ENCODE measurements at regions not wholly inside any gene's neighbourhood (a gene's known extent, or its start where the extent isn't known, plus 50 kb on each side); places are given as distances from the start of the nearest gene placed in this dataset.

GRCh38 chr16:9199751-9200150, 108.3 kb downstream of the HAPSTR1 start:
- FAIRE-seq: no peak
- TF ChIP-seq SPI1 (IDR thresholded peaks at IDR 0.05; ENCODE audit: low read depth, low read length) (no peak), POLR2A (IDR thresholded peaks at IDR 0.05; ENCODE audit: low read depth, low read length) (no peak), POLR2AphosphoS5 (IDR thresholded peaks at IDR 0.05; ENCODE audit: low read depth, low read length) (no peak), PAX5 (IDR thresholded peaks at IDR 0.05; ENCODE audit: insufficient read depth, low read length, severe bottlenecking) (no peak), POU2F2 (IDR thresholded peaks at IDR 0.05; ENCODE audit: low read depth, low read length) (no peak), TAF1 (IDR thresholded peaks at IDR 0.05; ENCODE audit: low read depth, low read length) (no peak)

GRCh38 chr16:9203956-9204355, 112.5 kb downstream of the HAPSTR1 start:
- no peak for FAIRE-seq
- TF ChIP-seq TAF1 (IDR thresholded peaks at IDR 0.05; ENCODE audit: low read depth, low read length) (no peak), POLR2AphosphoS5 (IDR thresholded peaks at IDR 0.05; ENCODE audit: low read depth, low read length) (no peak), PAX5 (IDR thresholded peaks at IDR 0.05; ENCODE audit: insufficient read depth, low read length, severe bottlenecking) (no peak), POU2F2 (IDR thresholded peaks at IDR 0.05; ENCODE audit: low read depth, low read length) (no peak), SPI1 (IDR thresholded peaks at IDR 0.05; ENCODE audit: low read depth, low read length) (no peak), POLR2A (IDR thresholded peaks at IDR 0.05; ENCODE audit: low read depth, low read length) (no peak)
- no peak for DNase-seq (ENCODE audit: insufficient read length, low spot score)

More at GRCh38 chr16:9199751-9200150, 108.3 kb downstream of the HAPSTR1 start:
- DNase-seq (ENCODE audit: insufficient read length, low spot score): no peak

- FAIRE-seq: no peak
Measured at GRCh38 chr16:9205661-9206060, 114.2 kb downstream of the HAPSTR1 start.

GRCh38 chr16:9206156-9206555, 114.7 kb downstream of the HAPSTR1 start:
- TF ChIP-seq SPI1 (IDR thresholded peaks at IDR 0.05; ENCODE audit: low read depth, low read length): no peak
- TF ChIP-seq POLR2A (IDR thresholded peaks at IDR 0.05; ENCODE audit: low read depth, low read length): no peak
- TF ChIP-seq POU2F2 (IDR thresholded peaks at IDR 0.05; ENCODE audit: low read depth, low read length): no peak
- TF ChIP-seq TAF1 (IDR thresholded peaks at IDR 0.05; ENCODE audit: low read depth, low read length): no peak
- no peak for TF ChIP-seq POLR2AphosphoS5 (IDR thresholded peaks at IDR 0.05; ENCODE audit: low read depth, low read length)
- TF ChIP-seq PAX5 (IDR thresholded peaks at IDR 0.05; ENCODE audit: insufficient read depth, low read length, severe bottlenecking): no peak
- DNase-seq (ENCODE audit: insufficient read length, low spot score) (no peak), FAIRE-seq (no peak)

More at GRCh38 chr16:9205661-9206060, 114.2 kb downstream of the HAPSTR1 start:
- TF ChIP-seq TAF1 (IDR thresholded peaks at IDR 0.05; ENCODE audit: low read depth, low read length) (no peak), POLR2A (IDR thresholded peaks at IDR 0.05; ENCODE audit: low read depth, low read length) (no peak), POLR2AphosphoS5 (IDR thresholded peaks at IDR 0.05; ENCODE audit: low read depth, low read length) (no peak), SPI1 (IDR thresholded peaks at IDR 0.05; ENCODE audit: low read depth, low read length) (no peak), POU2F2 (IDR thresholded peaks at IDR 0.05; ENCODE audit: low read depth, low read length) (no peak), PAX5 (IDR thresholded peaks at IDR 0.05; ENCODE audit: insufficient read depth, low read length, severe bottlenecking) (no peak)
- no peak for DNase-seq (ENCODE audit: insufficient read length, low spot score)

- TF ChIP-seq PAX5 (IDR thresholded peaks at IDR 0.05; ENCODE audit: insufficient read depth, low read length, severe bottlenecking) (no peak), POLR2A (IDR thresholded peaks at IDR 0.05; ENCODE audit: low read depth, low read length) (no peak), POLR2AphosphoS5 (IDR thresholded peaks at IDR 0.05; ENCODE audit: low read depth, low read length) (no peak), SPI1 (IDR thresholded peaks at IDR 0.05; ENCODE audit: low read depth, low read length) (no peak), POU2F2 (IDR thresholded peaks at IDR 0.05; ENCODE audit: low read depth, low read length) (no peak), TAF1 (IDR thresholded peaks at IDR 0.05; ENCODE audit: low read depth, low read length) (no peak)
- DNase-seq (ENCODE audit: insufficient read length, low spot score) (no peak), FAIRE-seq (no peak)
Measured at GRCh38 chr16:9212621-9213020, 121.2 kb downstream of the HAPSTR1 start.

GRCh38 chr16:9219813-9220212, 128.4 kb downstream of the HAPSTR1 start:
- FAIRE-seq: no peak
- no peak for DNase-seq (ENCODE audit: insufficient read length, low spot score)
- TF ChIP-seq PAX5 (IDR thresholded peaks at IDR 0.05; ENCODE audit: insufficient read depth, low read length, severe bottlenecking): no peak
- TF ChIP-seq TAF1 (IDR thresholded peaks at IDR 0.05; ENCODE audit: low read depth, low read length): no peak
- no peak for TF ChIP-seq POLR2A (IDR thresholded peaks at IDR 0.05; ENCODE audit: low read depth, low read length)
- TF ChIP-seq POLR2AphosphoS5 (IDR thresholded peaks at IDR 0.05; ENCODE audit: low read depth, low read length): no peak
- TF ChIP-seq POU2F2 (IDR thresholded peaks at IDR 0.05; ENCODE audit: low read depth, low read length): no peak
- no peak for TF ChIP-seq SPI1 (IDR thresholded peaks at IDR 0.05; ENCODE audit: low read depth, low read length)

- FAIRE-seq (no peak), DNase-seq (ENCODE audit: insufficient read length, low spot score) (no peak)
- no peak for TF ChIP-seq SPI1 (IDR thresholded peaks at IDR 0.05; ENCODE audit: low read depth, low read length)
- no peak for TF ChIP-seq PAX5 (IDR thresholded peaks at IDR 0.05; ENCODE audit: insufficient read depth, low read length, severe bottlenecking)
- TF ChIP-seq POLR2AphosphoS5 (IDR thresholded peaks at IDR 0.05; ENCODE audit: low read depth, low read length): no peak
- TF ChIP-seq POLR2A (IDR thresholded peaks at IDR 0.05; ENCODE audit: low read depth, low read length): no peak
- no peak for TF ChIP-seq TAF1 (IDR thresholded peaks at IDR 0.05; ENCODE audit: low read depth, low read length)
- TF ChIP-seq POU2F2 (IDR thresholded peaks at IDR 0.05; ENCODE audit: low read depth, low read length): no peak
Measured at GRCh38 chr16:9225527-9226316, 134.3 kb downstream of the HAPSTR1 start.

- no peak for FAIRE-seq
- TF ChIP-seq PAX5 (IDR thresholded peaks at IDR 0.05; ENCODE audit: insufficient read depth, low read length, severe bottlenecking) (no peak), SPI1 (IDR thresholded peaks at IDR 0.05; ENCODE audit: low read depth, low read length) (no peak), TAF1 (IDR thresholded peaks at IDR 0.05; ENCODE audit: low read depth, low read length) (no peak), POLR2AphosphoS5 (IDR thresholded peaks at IDR 0.05; ENCODE audit: low read depth, low read length) (no peak), POLR2A (IDR thresholded peaks at IDR 0.05; ENCODE audit: low read depth, low read length) (no peak), POU2F2 (IDR thresholded peaks at IDR 0.05; ENCODE audit: low read depth, low read length) (no peak)
- no peak for DNase-seq (ENCODE audit: insufficient read length, low spot score)
Measured at GRCh38 chr16:9226924-9227323, 135.5 kb downstream of the HAPSTR1 start.

- DNase-seq (ENCODE audit: insufficient read length, low spot score): no peak
- no peak for FAIRE-seq
- TF ChIP-seq PAX5 (IDR thresholded peaks at IDR 0.05; ENCODE audit: insufficient read depth, low read length, severe bottlenecking): no peak
- no peak for TF ChIP-seq POLR2AphosphoS5 (IDR thresholded peaks at IDR 0.05; ENCODE audit: low read depth, low read length)
- no peak for TF ChIP-seq SPI1 (IDR thresholded peaks at IDR 0.05; ENCODE audit: low read depth, low read length)
- no peak for TF ChIP-seq TAF1 (IDR thresholded peaks at IDR 0.05; ENCODE audit: low read depth, low read length)
- TF ChIP-seq POU2F2 (IDR thresholded peaks at IDR 0.05; ENCODE audit: low read depth, low read length): no peak
- no peak for TF ChIP-seq POLR2A (IDR thresholded peaks at IDR 0.05; ENCODE audit: low read depth, low read length)
Measured at GRCh38 chr16:9231039-9231438, 139.6 kb downstream of the HAPSTR1 start.

All from GM12891 (cell line).